Ecto neural progenitor cell (in vitro differentiated cells): ENCODE measurements at regions not wholly inside any gene's neighbourhood (a gene's known extent, or its start where the extent isn't known, plus 50 kb on each side); places are given as distances from the start of the nearest gene placed in this dataset.

Source experiments
- DNase-seq: peaks from one replicate; pipeline ENCODE4 v3.0.0-alpha.2; 2018; ENCODE audit warnings: low spot score

GRCh38 chr5:4395752-4396151, 744.4 kb upstream of the ADAMTS16 start:
- DNase-seq: no peak

GRCh38 chr5:4405614-4406219, 734.4 kb upstream of the ADAMTS16 start:
- DNase-seq: no peak

- DNase-seq: no peak
These were observed 730.0 kb upstream of the ADAMTS16 start for GRCh38 chr5:4410151-4410550.

GRCh38 chr5:4411664-4412063, 728.5 kb upstream of the ADAMTS16 start:
- DNase-seq: no peak

- no peak for DNase-seq
These were observed 726.1 kb upstream of the ADAMTS16 start for GRCh38 chr5:4413996-4414395.

GRCh38 chr5:4418084-4418483, 722.0 kb upstream of the ADAMTS16 start:
- DNase-seq: no peak

GRCh38 chr5:4419281-4419680, 720.8 kb upstream of the ADAMTS16 start:
- DNase-seq: no peak

GRCh38 chr5:4420177-4420576, 720.0 kb upstream of the ADAMTS16 start:
- no peak for DNase-seq

GRCh38 chr5:4420681-4421080, 719.4 kb upstream of the ADAMTS16 start:
- no peak for DNase-seq

- no peak for DNase-seq
These were observed 717.9 kb upstream of the ADAMTS16 start for GRCh38 chr5:4422247-4422646.

GRCh38 chr5:4424895-4425294, 715.2 kb upstream of the ADAMTS16 start:
- no peak for DNase-seq

- DNase-seq: no peak
These were observed 699.6 kb upstream of the ADAMTS16 start for GRCh38 chr5:4440536-4440935.

GRCh38 chr5:4442221-4442620, 697.9 kb upstream of the ADAMTS16 start:
- no peak for DNase-seq

GRCh38 chr5:4447657-4448056, 692.5 kb upstream of the ADAMTS16 start:
- no peak for DNase-seq

GRCh38 chr5:4453655-4454054, 686.5 kb upstream of the ADAMTS16 start:
- no peak for DNase-seq

GRCh38 chr5:4479426-4479825, 660.7 kb upstream of the ADAMTS16 start:
- DNase-seq: no peak

GRCh38 chr5:4480528-4481349, 659.4 kb upstream of the ADAMTS16 start:
- DNase-seq: no peak

- DNase-seq: no peak
These were observed 652.5 kb upstream of the ADAMTS16 start for GRCh38 chr5:4487581-4487980.

GRCh38 chr5:4511996-4512656, 628.0 kb upstream of the ADAMTS16 start:
- peak; percentile 68 for DNase-seq

GRCh38 chr5:4513381-4513780, 626.7 kb upstream of the ADAMTS16 start:
- no peak for DNase-seq

GRCh38 chr5:4514067-4514648, 626.0 kb upstream of the ADAMTS16 start:
- no peak for DNase-seq

- DNase-seq: no peak
These were observed 621.0 kb upstream of the ADAMTS16 start for GRCh38 chr5:4518903-4519672.
